HUDEP-2 (cell line): ENCODE measurements at regions not wholly inside any gene's neighbourhood (a gene's known extent, or its start where the extent isn't known, plus 50 kb on each side); places are given as distances from the start of the nearest gene placed in this dataset.
A peak's percentile ranks its signal among the peaks of the same experiment; 100 is the strongest.
"Not testable (repeated sequence)": the region's sequence is repeated elsewhere in the genome, so short reads cannot be mapped to it uniquely, and the experiment has no call there.

Experiments used
- DNase-seq, 76 experiments: peaks; one replicate each; lab custom pipeline; 2025; ENCODE audit not compliant: unreplicated experiment in 76 of 76; lab: John Stamatoyannopoulos, UW

DNA sequence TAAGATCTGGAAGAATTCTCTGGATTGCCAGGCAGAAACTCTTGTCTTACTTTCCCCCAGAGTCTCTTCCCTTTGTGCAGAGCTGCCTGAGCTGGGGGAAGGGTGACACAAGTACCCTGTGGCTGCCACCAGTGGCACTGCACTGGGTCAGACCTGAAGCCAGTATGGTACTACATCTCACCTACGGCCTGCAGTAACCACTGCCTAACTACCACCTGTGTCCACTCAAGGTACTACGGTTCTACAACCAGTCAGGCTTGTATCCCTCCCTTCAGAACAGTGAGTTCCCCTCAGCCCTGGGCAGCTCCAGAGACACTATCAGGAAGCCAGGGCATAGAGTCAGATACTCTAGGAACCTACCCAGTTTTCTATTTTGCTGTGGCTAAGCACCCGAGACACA, 212.0 kb upstream of the POU5F2 start:
- DNase-seq, result no peak

GRCh38 chr5:93941897-93942296, 200.5 kb upstream of the POU5F2 start:
- DNase-seq, result no peak

DNA sequence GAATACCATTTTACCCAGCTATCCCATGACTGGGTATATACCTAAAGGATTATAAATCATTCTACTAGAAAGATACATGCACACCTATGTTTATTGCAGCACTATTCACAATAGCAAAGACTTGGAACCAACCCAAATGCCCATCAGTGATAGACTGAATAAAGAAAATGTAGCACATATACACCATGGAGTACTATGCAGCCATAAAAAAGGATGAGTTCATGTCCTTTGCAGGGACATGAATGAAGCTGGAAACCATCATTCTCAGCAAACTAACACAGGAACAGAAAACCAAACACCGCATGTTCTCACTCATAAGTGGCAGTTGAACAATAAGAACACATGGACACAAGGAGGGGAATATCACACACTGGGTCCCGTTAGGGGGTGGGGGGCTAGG, 191.9 kb upstream of the POU5F2 start:
- not testable (repeated sequence) for DNase-seq

DNA sequence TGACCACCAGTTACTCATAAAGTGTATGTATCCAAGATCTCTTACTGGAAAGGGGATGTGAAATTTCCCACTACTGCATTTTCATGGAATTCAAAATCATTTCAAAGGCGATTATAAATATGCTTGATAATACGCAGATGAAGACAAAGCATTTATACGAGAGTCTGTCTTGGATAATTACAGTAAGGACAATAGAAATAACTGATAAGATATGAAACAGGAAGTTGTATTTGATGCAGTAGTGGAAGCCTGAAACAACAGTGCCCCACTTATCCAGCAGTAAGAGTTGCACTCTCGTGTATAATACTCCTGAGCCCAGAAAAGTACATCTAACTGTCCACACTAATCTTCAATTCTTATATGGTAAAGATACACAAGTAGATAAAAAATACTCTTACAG, 188.7 kb upstream of the POU5F2 start:
- DNase-seq, result peak in 1 of 76 experiments; percentile 1

DNA sequence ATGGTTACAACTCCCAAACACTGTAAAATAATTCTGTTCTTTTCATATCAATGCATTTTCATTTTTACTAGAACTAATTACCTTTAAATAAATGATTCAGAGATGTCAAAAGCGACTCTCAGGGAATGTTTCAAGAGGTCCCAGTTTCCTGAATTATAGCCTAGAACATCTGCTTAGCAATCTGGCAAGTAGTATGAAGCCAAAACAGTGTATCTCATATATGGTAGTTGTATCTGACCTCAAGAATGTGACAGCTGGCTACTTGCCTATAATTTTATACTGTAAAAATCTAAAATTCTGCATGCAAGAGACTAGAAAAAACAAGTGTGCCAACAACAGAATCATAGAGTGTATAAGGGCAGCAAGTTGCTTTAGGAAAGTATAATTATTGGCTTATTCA, 187.7 kb upstream of the POU5F2 start:
- no peak for DNase-seq

DNA sequence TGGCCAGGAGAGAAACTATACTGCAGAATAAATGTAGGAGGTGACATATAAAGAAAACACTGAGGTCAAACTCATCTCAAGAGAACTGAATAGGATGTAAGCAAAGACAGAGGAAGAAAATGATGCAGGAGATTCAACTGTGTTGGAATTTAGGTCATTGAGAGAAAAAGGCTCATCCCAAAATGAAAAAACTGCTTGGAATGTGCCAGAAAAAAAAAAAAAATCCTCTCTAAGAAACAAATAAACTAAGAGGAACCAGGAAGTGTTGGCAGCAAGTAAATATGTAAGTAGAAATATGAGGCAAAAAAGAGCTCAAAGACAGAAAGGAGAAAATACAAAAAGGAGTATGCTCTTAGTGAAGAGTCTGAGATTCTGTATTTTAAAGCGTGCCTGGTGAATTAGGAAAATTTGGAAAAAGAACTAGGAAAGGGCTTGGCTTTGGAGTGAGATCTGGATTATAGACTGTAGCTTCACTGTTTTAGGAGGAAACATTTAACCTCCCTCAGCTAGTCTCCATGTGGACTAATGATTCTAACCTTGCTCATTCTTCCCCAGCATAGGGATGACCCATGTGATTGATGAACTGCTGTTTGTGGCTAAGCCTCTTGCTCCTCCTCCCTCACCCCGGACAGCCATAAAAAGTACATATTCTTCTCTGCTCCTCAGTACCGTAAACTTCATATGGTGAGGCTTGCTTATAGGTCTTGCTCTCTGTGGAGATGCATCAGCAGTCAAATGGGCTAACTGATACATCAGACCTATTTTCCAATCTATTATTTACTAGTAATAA, 185.6 kb upstream of the POU5F2 start:
- DNase-seq, result no peak

DNA sequence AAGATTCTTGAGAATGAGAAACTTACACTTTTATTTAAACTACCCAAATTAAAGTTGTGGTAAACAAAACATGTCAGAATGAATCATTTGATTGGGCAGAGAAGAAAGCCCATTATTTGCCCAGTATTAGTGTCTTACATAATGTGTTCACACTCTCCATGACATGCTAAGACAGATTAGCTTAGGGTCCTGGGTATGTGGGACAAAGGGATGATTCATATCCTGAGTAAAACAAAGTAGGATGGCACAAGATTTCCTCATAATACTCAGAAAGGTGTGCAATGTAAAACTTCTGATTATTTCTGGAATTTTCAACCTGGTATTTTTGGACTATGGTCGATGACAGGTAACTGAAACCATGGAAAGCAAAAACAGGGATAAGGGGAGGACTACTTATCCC, 183.9 kb upstream of the POU5F2 start:
- DNase-seq, result no peak

DNA sequence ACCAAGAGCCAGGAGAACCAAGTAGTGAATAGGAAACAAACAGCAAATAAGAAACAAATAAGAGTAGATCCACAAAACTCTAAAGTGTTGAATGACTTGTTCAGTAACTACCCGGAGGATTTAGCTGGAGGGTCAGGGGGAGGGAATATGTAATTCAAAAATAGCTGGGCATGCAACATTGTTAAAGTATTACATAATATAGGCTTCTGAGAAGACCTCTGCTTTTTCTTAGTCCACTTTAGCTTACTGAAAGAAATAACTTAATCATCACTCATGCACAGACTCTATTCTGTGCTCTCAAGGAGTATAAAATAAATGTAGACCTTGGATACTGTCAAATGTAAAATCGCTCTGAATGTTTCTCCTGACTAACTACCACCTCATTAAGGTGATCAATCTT, 183.2 kb upstream of the POU5F2 start:
- DNase-seq, result no peak

GRCh38 chr5:93922551-93922950, 181.2 kb upstream of the POU5F2 start:
- DNase-seq, result no peak

- no peak for DNase-seq
These were observed 179.6 kb upstream of the POU5F2 start for GRCh38 chr5:93921001-93921400.

DNA sequence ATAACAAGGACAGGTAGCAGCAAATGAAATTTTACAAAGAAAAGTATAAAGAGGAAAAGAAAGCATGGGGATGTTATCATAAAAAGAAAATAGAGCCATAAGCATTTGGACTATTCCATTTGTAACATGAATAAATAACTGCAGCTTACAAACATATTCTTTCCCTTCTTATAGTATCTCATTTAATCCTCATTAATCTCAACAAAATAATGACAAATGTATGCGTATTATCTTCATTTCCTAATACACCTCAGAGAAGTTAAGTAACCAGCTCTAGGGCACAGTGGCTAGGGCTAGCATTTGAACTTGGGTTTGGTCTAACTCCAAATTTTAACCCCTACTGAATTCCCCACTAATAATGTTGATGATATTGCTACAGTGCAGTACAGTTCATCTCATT, 175.5 kb upstream of the POU5F2 start:
- DNase-seq, result no peak

DNA sequence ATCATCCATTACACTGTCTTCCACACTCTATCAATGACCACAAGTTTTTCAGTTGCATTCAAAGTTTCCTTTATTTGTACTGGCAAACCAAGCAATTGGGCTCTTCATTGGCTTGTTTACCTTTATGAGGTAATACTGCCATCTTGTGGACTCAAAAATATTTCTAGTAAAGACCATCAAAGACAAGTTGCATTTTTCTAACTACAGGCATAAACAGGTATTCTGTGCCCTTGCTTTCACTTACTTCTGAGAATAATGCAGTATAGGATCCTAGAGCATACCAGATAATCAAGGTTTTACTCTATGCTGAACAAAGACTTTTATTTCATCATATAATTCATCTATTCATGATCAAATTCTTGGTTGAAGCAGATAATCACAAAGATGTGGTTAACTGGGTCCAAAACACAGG, 173.7 kb upstream of the POU5F2 start:
- peak in 25 of 76 experiments; percentile 1 to 62 (median 23) for DNase-seq

- DNase-seq, result no peak
These were observed 170.2 kb upstream of the POU5F2 start for GRCh38 chr5:93911609-93912008.

DNA sequence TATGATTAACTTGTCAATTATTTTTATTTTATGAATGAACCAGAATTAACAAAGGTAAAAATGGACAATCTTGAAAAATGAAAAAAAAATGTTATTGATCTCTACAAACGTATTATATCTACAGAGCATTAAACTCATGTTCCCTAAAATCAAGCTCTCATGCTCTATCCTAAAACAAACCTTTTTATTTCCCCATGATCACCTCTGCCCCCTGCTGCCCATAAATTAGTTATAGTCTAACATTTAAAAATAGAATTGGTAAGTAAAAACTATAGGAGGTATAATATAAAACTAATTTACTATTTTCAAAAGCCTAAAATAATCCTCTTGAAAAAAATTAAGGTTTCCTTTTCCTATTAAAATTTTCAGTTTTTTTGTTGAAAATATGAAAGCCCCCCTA, 168.0 kb upstream of the POU5F2 start:
- peak in 2 of 76 experiments; percentile 5 to 10 for DNase-seq

GRCh38 chr5:93904917-93905316, 163.5 kb upstream of the POU5F2 start:
- DNase-seq, result no peak

DNA sequence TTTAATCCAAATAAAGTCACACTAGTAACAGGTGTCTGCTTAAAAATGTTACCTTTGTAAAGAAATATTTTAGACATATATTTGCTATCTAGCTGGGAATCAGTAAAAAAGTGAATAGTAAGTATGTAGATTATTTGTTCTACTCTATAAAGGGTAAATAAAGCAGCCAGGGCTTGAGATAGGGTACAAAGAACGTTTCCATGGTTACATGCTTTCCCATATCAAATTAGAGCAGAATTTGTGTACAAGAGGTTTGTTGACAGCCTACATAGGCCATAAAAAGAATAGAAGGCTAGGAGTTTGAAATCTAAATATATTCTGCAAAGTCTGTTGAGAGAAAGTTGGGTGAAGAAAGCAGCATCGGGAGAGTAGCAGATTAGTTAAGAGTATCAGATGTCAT, 160.9 kb upstream of the POU5F2 start:
- no peak for DNase-seq

- peak in 8 of 76 experiments; percentile 3 to 21 (median 10) for DNase-seq
These were observed 157.7 kb upstream of the POU5F2 start for GRCh38 chr5:93899026-93899600.

DNA sequence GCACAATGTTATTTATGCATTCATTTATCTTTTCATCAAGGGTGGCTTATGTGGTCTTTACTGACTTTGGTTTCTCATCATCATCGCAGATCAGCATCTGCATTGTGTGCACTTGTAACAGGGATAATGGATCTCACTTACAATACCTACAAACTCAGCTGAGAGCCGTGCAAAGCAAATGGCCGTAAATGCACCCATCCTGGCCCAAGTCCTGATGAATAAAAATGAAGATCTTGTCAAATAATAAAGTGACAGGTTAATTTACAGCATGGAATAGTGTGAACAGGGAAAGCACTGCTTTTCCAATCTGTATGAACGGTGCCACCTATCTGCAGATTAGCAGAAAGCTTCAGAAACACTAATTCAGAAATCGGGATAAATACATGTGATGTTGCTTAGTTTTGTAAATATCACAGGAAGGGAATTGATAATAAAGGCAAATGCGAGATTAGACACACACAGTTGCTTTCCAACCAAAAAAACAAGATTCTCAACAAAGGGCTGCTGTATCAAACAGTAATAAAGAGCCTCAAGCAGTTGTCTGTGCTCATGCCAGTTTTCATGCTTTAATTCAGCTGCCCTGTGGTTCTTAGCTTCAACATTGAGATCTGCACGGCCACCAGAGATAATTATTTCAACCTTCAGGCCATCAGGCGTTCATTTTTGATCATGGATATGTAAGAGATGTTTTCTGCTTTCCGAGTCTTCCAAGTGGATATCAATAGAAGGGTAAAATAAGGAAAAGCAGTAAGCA, 153.4 kb upstream of the POU5F2 start:
- DNase-seq, result no peak

GRCh38 chr5:93893075-93893474, 151.7 kb upstream of the POU5F2 start:
- no peak for DNase-seq

- no peak for DNase-seq
These were observed 151.1 kb upstream of the POU5F2 start for GRCh38 chr5:93892481-93892880.
